ENCODE measurements at regions not wholly inside any gene's neighbourhood (a gene's known extent, or its start where the extent isn't known, plus 50 kb on each side); places are given as distances from the start of the nearest gene placed in this dataset.

DNA sequence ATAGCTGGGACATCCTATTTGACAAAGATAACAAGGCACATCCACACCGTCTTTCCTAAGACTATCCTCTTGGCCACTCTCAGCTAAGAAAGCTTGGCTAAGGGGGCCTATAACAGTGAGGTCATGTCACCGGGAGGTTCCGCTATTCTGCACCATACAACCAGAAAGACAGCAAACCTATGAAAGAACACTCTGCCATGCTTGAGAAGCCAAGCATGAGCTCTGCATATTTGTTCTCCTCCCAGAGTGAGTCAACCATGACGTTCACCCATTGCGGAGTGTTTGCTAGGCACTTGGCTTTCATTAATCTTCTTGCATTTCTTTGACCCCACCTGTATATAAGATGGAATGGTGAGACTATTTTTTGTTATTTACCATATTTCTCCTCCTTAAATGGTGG, 141.2 kb downstream of the GMNC start:
- no peak for DNase-seq

DNA sequence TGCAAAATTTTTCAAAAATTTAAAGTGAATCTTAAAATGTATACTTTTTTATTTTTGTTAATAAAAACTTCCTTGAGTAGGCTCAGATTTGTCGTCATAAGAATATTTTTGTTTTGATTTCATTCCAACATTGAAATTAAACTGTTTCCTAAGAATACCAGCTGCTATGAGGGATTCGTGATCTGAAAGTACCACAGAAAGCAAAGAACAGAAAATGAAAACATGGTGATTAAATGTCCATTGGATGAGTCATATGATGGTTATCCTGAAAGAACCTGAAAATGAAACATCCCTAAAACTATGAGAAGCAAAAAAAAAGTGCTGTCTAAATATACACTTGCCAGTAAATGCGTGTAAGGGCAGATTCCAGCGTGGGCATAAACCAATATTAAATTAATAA, 143.8 kb downstream of the GMNC start:
- no peak for DNase-seq

DNA sequence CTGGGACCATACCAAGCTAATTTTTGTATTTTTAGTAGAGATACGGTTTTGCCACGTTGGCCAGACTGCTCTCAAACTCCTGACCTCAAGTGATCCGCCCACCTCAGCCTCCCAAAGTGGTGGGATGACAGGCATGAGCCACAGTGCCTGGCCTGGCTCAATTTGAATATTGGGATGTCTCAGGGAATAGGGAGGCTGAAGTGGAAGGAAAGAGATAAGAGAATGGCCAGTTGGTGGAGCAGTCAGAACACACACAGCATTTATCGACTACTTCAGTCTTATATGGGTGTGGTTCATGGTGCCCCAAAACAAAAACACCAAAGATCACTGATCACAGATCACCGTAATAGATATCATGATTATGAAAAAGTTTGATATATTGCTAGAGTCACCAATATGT, 144.4 kb downstream of the GMNC start:
- DNase-seq: no peak

DNA sequence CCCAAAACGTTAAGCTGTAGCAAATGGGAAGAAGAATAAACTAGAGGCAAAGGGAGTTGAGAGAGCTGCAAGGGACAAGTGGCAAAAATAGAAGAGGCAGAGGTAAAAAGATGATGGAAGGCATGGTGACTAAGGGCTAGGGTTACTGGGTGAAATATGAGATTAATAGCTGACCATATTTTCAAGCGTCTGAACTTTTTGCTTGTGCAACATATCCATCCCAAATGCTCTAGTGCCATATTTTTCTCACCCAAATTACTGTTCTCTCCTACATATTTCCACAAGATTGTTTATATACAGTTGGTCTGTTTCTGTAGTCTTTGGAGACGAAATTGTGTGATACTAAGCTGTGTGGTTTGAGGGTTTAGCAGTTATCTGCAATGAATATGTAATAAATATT, 145.5 kb downstream of the GMNC start:
- DNase-seq: no peak

DNA sequence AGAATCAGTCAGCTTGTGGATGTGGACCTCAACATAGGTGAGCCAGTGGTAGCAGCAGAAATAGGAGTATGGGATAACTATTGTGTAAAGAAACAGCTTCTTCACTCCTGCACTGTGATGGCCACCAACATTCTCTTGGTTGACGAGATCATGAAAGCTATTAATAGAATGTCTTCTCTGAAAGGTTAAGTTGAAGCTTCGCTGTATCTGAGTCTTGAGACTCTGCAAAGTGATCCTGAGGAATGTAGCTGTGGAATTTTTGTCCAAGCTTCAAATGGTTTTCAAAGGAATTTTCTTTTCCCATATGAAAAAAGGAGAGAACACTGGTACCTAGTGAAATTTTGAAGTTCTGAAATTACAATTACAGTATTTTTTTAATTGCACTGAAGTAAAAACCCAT, 146.3 kb downstream of the GMNC start:
- no peak for DNase-seq

DNA sequence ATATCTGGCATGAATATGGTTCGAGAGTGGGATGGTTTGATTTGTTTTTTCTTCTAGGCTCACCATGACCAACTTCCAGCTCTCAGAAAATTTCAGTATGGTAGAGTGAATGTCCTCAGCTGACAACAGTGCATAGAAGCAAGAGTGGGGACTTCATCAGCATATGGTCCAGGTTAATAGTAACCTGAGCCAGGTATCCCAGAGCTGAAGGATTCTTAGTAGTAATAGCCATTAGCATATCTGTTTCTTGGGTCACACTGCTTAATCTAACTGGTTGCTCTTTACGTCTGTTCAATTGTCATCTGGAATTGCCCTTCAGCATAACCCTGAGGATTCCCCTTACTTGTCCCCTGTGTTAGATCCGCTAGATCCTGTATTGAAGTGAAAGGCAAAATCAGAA, 151.8 kb downstream of the GMNC start:
- DNase-seq: no peak

DNA sequence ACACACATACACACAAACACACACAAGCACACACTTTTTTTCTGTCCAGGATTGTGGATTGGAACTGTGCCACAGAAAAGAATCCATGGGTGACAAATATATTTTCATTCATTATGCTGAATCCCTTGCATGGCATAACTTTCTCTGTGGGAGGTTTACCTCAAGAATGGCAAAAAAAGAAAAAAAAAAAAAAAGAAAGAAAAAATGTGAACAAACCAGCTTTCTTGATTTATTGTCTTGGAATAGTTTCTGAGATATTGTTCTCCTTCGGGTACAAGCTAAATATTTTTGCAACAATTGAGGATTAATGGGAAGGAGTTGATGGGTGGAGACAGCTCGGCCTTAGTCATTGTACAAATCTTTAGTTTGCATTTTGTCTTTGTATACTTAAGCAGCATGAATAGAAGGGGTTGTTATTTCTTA, 153.1 kb downstream of the GMNC start:
- no peak for DNase-seq

Data from hematopoietic multipotent progenitor cell treated with erythropoietin and hydrocortisone succinate and interleukin-3 and kit ligand, for 6 days (in vitro differentiated cells).